OCI-LY1 (cell line): ENCODE measurements at regions not wholly inside any gene's neighbourhood (a gene's known extent, or its start where the extent isn't known, plus 50 kb on each side); places are given as distances from the start of the nearest gene placed in this dataset.

Source experiments
- CTCF ChIP-seq: fragments of 200-600 bp; sonication (generic), shearing (Covaris generic); IDR thresholded peaks from 2 replicates; pipeline ENCODE4 v1.5.1; 2017; ENCODE audit warnings: mild to moderate bottlenecking, antibody characterized with exemption, low read length, moderate library complexity, mixed read lengths
- EZH2 ChIP-seq: fragments of 200-600 bp; sonication (generic), shearing (Covaris generic); IDR thresholded peaks from 2 replicates; pipeline ENCODE4 v1.8.0; 2017; ENCODE audit warnings: borderline replicate concordance, mixed run types, mild to moderate bottlenecking, antibody characterized with exemption, low read length, moderate library complexity, mixed read lengths

GRCh38 chr4:13963601-13964000 is 336.1 kb upstream of the BOD1L1 start:
- TF ChIP-seq CTCF (no peak), EZH2 (no peak)
